Osteoblast (primary cell): ENCODE measurements at regions not wholly inside any gene's neighbourhood (a gene's known extent, or its start where the extent isn't known, plus 50 kb on each side); places are given as distances from the start of the nearest gene placed in this dataset.

Experiments
- DNase-seq: peaks from one replicate; pipeline ENCODE4 v3.0.0; 2011; ENCODE audit warnings: low spot score, mixed read lengths; ENCODE audit not compliant: insufficient read length; ENCODE audit errors: missing footprints
- H2AFZ ChIP-seq: 2 replicates; pipeline ENCODE4 v1.6.0; 2011; ENCODE audit warnings: mild to moderate bottlenecking, low read length
- H3K27ac ChIP-seq: 2 replicates; pipeline ENCODE4 v1.5.1; 2011; ENCODE audit warnings: mild to moderate bottlenecking, low read depth, low read length, moderate library complexity
- H3K27me3 ChIP-seq: 2 replicates; pipeline ENCODE4 v1.6.0; 2012; ENCODE audit warnings: mild to moderate bottlenecking, control low read depth, inconsistent platforms, low read length, moderate library complexity; ENCODE audit not compliant: insufficient read depth
- H3K36me3 ChIP-seq: 2 replicates; pipeline ENCODE4 v1.5.1; 2011; ENCODE audit warnings: mild to moderate bottlenecking, low read length, control low read depth, moderate library complexity; ENCODE audit not compliant: insufficient read depth
- H3K4me1 ChIP-seq: 2 replicates; pipeline ENCODE4 v1.5.1; 2011; ENCODE audit warnings: mild to moderate bottlenecking, low read length, control low read depth, moderate library complexity; ENCODE audit not compliant: insufficient read depth
- H3K4me2 ChIP-seq: 2 replicates; pipeline ENCODE4 v1.6.0; 2011; ENCODE audit warnings: mild to moderate bottlenecking, low read length; ENCODE audit not compliant: insufficient read depth
- H3K4me3 ChIP-seq: fragments of 200-600 bp; sonication (generic); 3 replicates; pipeline ENCODE4 v1.5.1; 2012; ENCODE audit warnings: mild to moderate bottlenecking, low read length, inconsistent platforms; ENCODE audit not compliant: insufficient read depth
- H3K79me2 ChIP-seq: 2 replicates; pipeline ENCODE4 v1.6.0; 2012; ENCODE audit warnings: mild to moderate bottlenecking, low read length, control low read depth, inconsistent platforms; ENCODE audit not compliant: insufficient read depth
- H3K9me3 ChIP-seq: 2 replicates; pipeline ENCODE4 v1.5.1; 2011; ENCODE audit warnings: low read depth, low read length, control low read depth
- H4K20me1 ChIP-seq: 2 replicates; pipeline ENCODE4 v1.6.0; 2012; ENCODE audit warnings: mild to moderate bottlenecking, low read length, control low read depth; ENCODE audit not compliant: insufficient read depth
- TF ChIP-seq, protein P1 (sequence below): IDR thresholded peaks from 2 replicates; pipeline ENCODE4 v1.5.1; 2011; ENCODE audit warnings: mild to moderate bottlenecking, low read depth, low read length, moderate library complexity; ENCODE audit errors: extremely low read depth

DNA sequence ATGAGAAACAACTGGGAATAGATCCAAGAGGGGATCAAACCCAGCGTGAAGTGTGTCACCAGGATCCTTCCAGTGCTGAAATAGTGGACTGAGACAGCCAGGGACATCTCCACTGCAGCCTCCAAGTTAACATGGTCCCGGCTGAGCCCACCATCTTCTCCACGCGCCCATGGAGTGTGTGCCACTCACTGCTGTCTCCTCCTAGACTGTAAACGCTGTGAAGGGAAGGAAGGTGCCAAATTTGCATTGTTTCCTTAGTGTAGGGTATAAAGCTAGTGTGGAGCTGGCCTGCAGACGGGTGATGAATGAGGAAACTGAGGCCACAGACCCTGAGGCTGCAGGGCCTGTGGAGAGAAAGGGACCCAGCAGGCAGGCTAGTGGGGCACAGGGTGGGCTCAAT, 183.6 kb downstream of the FOXD2 start:
- DNase-seq = no peak
- Histone ChIP-seq H3K27ac (no peak overlapping the region), H4K20me1 (no peaks in the 10 kb centered on the region), H3K4me1 (no peaks in the 10 kb centered on the region), H3K27me3 (no peaks in the 10 kb centered on the region), H3K79me2 (no peaks in the 10 kb centered on the region), H3K4me3 (no peak overlapping the region), H3K9me3 (no peaks in the 10 kb centered on the region), H3K36me3 (no peaks in the 10 kb centered on the region), H3K4me2 (no peak overlapping the region), H2AFZ (no peak overlapping the region)
- TF ChIP-seq, protein P1, sequence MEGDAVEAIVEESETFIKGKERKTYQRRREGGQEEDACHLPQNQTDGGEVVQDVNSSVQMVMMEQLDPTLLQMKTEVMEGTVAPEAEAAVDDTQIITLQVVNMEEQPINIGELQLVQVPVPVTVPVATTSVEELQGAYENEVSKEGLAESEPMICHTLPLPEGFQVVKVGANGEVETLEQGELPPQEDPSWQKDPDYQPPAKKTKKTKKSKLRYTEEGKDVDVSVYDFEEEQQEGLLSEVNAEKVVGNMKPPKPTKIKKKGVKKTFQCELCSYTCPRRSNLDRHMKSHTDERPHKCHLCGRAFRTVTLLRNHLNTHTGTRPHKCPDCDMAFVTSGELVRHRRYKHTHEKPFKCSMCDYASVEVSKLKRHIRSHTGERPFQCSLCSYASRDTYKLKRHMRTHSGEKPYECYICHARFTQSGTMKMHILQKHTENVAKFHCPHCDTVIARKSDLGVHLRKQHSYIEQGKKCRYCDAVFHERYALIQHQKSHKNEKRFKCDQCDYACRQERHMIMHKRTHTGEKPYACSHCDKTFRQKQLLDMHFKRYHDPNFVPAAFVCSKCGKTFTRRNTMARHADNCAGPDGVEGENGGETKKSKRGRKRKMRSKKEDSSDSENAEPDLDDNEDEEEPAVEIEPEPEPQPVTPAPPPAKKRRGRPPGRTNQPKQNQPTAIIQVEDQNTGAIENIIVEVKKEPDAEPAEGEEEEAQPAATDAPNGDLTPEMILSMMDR = no peak

DNA sequence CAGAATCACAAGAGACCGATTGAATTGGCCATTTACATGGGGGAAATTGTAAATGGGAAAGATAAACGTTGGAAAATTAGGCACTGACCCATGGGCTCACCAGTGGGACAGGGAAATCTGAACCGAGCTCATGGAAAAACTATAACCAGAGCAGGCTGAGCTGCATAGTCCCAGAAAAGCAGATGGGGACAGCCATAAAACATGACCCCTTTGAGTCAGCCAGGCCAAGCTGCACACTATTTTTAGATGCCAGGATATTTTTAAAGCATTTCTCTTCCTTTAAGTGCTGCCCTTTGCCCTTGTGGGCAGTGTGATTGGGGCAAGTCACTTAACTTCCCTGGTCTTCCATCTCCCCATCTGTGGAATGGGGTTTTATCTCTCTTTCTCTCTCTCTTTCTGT, 184.1 kb downstream of the FOXD2 start:
- H3K79me2 ChIP-seq = no peaks in the 10 kb centered on the region
- no peaks in the 10 kb centered on the region for H3K9me3 ChIP-seq
- H4K20me1 ChIP-seq = no peaks in the 10 kb centered on the region
- no peak overlapping the region for H3K27ac ChIP-seq
- no peaks in the 10 kb centered on the region for H3K36me3 ChIP-seq
- no peak overlapping the region for H3K4me2 ChIP-seq
- no peaks in the 10 kb centered on the region for H3K4me1 ChIP-seq
- no peak overlapping the region for H2AFZ ChIP-seq
- TF ChIP-seq, protein P1 = no peak
- DNase-seq = no peak
- H3K4me3 ChIP-seq = no peak overlapping the region
- H3K27me3 ChIP-seq = no peaks in the 10 kb centered on the region

DNA sequence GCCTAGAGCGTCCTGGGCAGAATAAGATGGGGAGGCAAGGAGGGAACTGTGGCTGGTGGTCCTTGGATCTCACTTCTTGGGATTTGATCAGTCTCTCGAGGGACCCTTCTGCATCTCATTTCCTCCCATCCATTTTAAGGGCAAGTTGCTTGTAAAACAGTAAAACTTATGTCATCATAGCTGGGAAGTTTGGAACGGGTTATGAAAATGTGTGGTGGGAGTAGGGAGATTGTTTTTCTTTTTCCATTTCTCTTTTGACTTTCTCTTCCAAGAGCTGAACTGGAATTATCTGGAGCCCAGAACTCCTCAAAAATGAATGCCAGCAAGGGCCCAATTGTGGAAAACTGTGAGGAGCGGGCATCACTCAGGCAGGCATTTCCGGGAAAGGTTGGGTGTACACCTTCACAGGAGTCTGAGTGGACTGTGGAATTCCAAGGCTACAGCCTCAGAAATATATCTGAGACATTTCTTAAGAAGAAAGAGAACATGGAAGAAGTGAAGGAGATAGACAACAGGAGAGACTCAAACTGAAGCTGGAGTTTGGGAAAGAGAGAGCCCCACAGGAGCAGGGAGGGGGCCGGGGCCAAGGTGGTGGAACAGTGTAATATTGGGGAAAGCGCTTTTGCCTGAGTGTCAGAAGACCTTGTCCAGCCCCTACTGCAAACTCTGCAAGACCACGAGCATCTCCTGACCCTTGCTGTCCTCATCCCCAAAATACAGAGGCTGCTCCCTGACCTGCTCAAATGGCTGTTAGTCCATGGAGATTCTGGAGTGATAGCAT, 185.1 kb downstream of the FOXD2 start:
- Histone ChIP-seq H3K4me2 (no peak overlapping the region), H2AFZ (no peak overlapping the region), H3K4me1 (no peaks in the 10 kb centered on the region), H3K4me3 (no peak overlapping the region), H3K9me3 (no peaks in the 10 kb centered on the region), H3K27me3 (no peaks in the 10 kb centered on the region), H3K36me3 (no peaks in the 10 kb centered on the region), H3K79me2 (no peaks in the 10 kb centered on the region), H4K20me1 (no peaks in the 10 kb centered on the region), H3K27ac (no peak overlapping the region)
- DNase-seq = no peak
- TF ChIP-seq, protein P1 = no peak

DNA sequence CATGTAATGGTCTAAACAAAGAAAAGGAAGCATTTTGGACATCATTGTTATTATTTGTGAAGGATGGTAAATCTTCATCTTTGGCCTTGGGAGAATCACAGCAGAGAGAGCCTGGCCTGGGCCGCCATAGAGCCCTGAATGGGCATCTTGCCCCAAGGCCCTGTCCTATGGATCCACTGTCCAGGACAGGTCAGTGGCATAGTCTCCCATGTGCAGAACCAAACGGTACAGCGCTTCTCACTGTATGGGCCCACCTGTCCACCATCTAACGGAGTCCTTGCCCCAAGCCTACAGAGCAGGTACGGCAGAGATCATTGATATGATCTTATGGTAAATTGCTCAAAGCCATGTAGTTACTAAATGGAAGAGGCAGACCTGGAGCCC, 185.7 kb downstream of the FOXD2 start:
- TF ChIP-seq, protein P1 = no peak
- no peaks in the 10 kb centered on the region for H3K79me2 ChIP-seq
- no peak for DNase-seq
- no peaks in the 10 kb centered on the region for H4K20me1 ChIP-seq
- no peak overlapping the region for H3K27ac ChIP-seq
- H2AFZ ChIP-seq = no peak overlapping the region
- no peaks in the 10 kb centered on the region for H3K36me3 ChIP-seq
- H3K4me2 ChIP-seq = no peak overlapping the region
- no peak overlapping the region for H3K4me3 ChIP-seq
- no peaks in the 10 kb centered on the region for H3K27me3 ChIP-seq
- H3K9me3 ChIP-seq = no peaks in the 10 kb centered on the region
- H3K4me1 ChIP-seq = no peaks in the 10 kb centered on the region
